PC-9 (cell line): ENCODE measurements at regions not wholly inside any gene's neighbourhood (a gene's known extent, or its start where the extent isn't known, plus 50 kb on each side); places are given as distances from the start of the nearest gene placed in this dataset.

Experiments
- CTCF ChIP-seq: fragments of 200-600 bp; sonication (generic); conservative IDR thresholded peaks from 2 replicates; pipeline ENCODE4 v1.6.1; 2017; ENCODE audit warnings: mixed run types, antibody characterized with exemption, mild to moderate bottlenecking, moderate library complexity
- EZH2 ChIP-seq: fragments of 200-600 bp; sonication (generic); IDR thresholded peaks from 2 replicates; pipeline ENCODE4 v1.8.0; 2017; ENCODE audit warnings: antibody characterized with exemption, low read depth

GRCh38 chr2:118622913-118623312 lies 224.5 kb downstream of the EN1 start:
- TF ChIP-seq CTCF (no peak), EZH2 (no peak)
